ENCODE measurements at regions not wholly inside any gene's neighbourhood (a gene's known extent, or its start where the extent isn't known, plus 50 kb on each side); places are given as distances from the start of the nearest gene placed in this dataset.

GRCh38 chr11:92605667-92606066 is 363.8 kb upstream of the MTNR1B start:
- TF ChIP-seq POLR2A (IDR thresholded peaks at IDR 0.05) = no peak
- TF ChIP-seq, protein P1, sequence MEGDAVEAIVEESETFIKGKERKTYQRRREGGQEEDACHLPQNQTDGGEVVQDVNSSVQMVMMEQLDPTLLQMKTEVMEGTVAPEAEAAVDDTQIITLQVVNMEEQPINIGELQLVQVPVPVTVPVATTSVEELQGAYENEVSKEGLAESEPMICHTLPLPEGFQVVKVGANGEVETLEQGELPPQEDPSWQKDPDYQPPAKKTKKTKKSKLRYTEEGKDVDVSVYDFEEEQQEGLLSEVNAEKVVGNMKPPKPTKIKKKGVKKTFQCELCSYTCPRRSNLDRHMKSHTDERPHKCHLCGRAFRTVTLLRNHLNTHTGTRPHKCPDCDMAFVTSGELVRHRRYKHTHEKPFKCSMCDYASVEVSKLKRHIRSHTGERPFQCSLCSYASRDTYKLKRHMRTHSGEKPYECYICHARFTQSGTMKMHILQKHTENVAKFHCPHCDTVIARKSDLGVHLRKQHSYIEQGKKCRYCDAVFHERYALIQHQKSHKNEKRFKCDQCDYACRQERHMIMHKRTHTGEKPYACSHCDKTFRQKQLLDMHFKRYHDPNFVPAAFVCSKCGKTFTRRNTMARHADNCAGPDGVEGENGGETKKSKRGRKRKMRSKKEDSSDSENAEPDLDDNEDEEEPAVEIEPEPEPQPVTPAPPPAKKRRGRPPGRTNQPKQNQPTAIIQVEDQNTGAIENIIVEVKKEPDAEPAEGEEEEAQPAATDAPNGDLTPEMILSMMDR (IDR thresholded peaks at IDR 0.05) = no peak

Data from heart left ventricle (tissue), 13 donors.